Left lung (tissue), 4 donors: ENCODE measurements at regions not wholly inside any gene's neighbourhood (a gene's known extent, or its start where the extent isn't known, plus 50 kb on each side); places are given as distances from the start of the nearest gene placed in this dataset.
"Not testable (repeated sequence)": the region's sequence is repeated elsewhere in the genome, so short reads cannot be mapped to it uniquely, and the experiment has no call there.

Experiments used
- ATAC-seq: fragments of 200-7000 bp; cut with Tn5 transposase; one replicate; pipeline ENCODE4 v1.9.1; 2020; ENCODE audit warnings: moderate library complexity
- DNase-seq, 4 donors: peaks; one replicate each; pipeline ENCODE4 v3.0.0-alpha.2; 2013 to 2020
- H3K27ac ChIP-seq, 2 donors: fragments of 200-600 bp; sonication (generic) in 1 of 2; one replicate each; pipeline versions ENCODE4 v1.5.0 to v1.8.0; 2020 to 2021
- H3K27me3 ChIP-seq, 2 donors: fragments of 200-600 bp; sonication (generic) in 1 of 2; one replicate each; pipeline versions ENCODE4 v1.5.0 to v1.8.0; 2020 to 2021
- H3K36me3 ChIP-seq, 2 donors: fragments of 200-600 bp; sonication (generic) in 1 of 2; one replicate each; pipeline versions ENCODE4 v1.5.0 to v1.8.0; 2020 to 2021
- H3K4me1 ChIP-seq, 2 donors: fragments of 200-600 bp; one replicate each; pipeline ENCODE4 v1.8.0; 2021
- H3K4me3 ChIP-seq, 2 donors: fragments of 200-600 bp; sonication (generic) in 1 of 2; one replicate each; pipeline versions ENCODE4 v1.5.0 to v1.8.0; 2020 to 2021; ENCODE audit warnings: mild to moderate bottlenecking in 1 of 2
- H3K9me3 ChIP-seq, 2 donors: fragments of 200-600 bp; sonication (generic) in 1 of 2; one replicate each; pipeline versions ENCODE4 v1.5.0 to v1.8.0; 2020 to 2021
- intact Hi-C, 2 donors: fragments of 100-400 bp; cut with DNase I; formaldehyde crosslinking; loops; one replicate each; pipeline versions ENCODE4 v1.11.2 to v1.14.2; 2022
- TF ChIP-seq, protein P1 (sequence below), 2 donors: fragments of 200-600 bp; sonication (generic) in 1 of 2; IDR thresholded peaks; one replicate each; pipeline versions ENCODE4 v1.5.0 to v1.8.0; 2021; ENCODE audit warnings: antibody characterized with exemption in 2 of 2
- donor health status: DM: no; HTN: yes; CAD: no.
- donor health status: DM: no; HTN: no; CAD: no.

GRCh38 chr2:97348265-97348664, 235.3 kb downstream of the ANKRD36 start:
- Histone ChIP-seq H3K4me3 (no peak overlapping the region), H3K9me3 (no peaks in the 10 kb centered on the region), H3K36me3 (no peaks in the 10 kb centered on the region), H3K4me1 (no peaks in the 10 kb centered on the region), H3K27me3 (peaks cover 0 to 1% of the 10 kb centered on the region in 2 donors), H3K27ac (no peak overlapping the region)
- intact Hi-C loops, result no loop called here
- no peak for ATAC-seq
- TF ChIP-seq, protein P1, sequence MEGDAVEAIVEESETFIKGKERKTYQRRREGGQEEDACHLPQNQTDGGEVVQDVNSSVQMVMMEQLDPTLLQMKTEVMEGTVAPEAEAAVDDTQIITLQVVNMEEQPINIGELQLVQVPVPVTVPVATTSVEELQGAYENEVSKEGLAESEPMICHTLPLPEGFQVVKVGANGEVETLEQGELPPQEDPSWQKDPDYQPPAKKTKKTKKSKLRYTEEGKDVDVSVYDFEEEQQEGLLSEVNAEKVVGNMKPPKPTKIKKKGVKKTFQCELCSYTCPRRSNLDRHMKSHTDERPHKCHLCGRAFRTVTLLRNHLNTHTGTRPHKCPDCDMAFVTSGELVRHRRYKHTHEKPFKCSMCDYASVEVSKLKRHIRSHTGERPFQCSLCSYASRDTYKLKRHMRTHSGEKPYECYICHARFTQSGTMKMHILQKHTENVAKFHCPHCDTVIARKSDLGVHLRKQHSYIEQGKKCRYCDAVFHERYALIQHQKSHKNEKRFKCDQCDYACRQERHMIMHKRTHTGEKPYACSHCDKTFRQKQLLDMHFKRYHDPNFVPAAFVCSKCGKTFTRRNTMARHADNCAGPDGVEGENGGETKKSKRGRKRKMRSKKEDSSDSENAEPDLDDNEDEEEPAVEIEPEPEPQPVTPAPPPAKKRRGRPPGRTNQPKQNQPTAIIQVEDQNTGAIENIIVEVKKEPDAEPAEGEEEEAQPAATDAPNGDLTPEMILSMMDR (IDR thresholded peaks at IDR 0.05), result no peak
- peak in 1 of 4 donors; percentile 29 for DNase-seq

- H3K9me3 ChIP-seq, H3K4me3 ChIP-seq, DNase-seq, intact Hi-C loops, ATAC-seq, H3K4me1 ChIP-seq, H3K27me3 ChIP-seq, H3K36me3 ChIP-seq, H3K27ac ChIP-seq: not testable (repeated sequence)
These were observed 232.0 kb downstream of the ANKRD36 start for GRCh38 chr2:97344937-97345336.

- H3K27ac ChIP-seq, H3K4me1 ChIP-seq, H3K27me3 ChIP-seq, H3K36me3 ChIP-seq, H3K4me3 ChIP-seq, intact Hi-C loops, H3K9me3 ChIP-seq, DNase-seq, ATAC-seq: not testable (repeated sequence)
These were observed 220.7 kb downstream of the ANKRD36 start for GRCh38 chr2:97333674-97334073.

DNA sequence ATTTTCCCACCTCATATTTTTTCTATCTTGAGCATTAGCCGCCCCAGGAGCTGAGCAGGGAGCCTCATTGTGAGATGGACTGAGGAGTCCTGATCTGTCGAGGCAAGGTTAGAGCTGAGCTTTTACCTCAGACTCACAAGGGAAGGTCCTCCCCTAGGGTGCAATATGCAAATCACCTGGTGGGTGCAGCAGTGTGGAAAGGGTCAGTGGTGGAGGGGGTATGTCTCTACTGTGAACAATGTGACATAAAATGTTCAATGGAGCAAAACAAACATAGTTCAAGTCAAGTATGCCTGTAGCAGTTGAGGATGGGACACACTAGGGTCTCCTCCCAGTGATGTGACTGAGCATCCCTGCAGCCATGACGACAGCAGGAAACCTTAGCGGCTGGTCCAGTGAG, 219.2 kb downstream of the ANKRD36 start:
- H3K27ac ChIP-seq, intact Hi-C loops, H3K4me1 ChIP-seq, DNase-seq, H3K27me3 ChIP-seq, H3K9me3 ChIP-seq, ATAC-seq, H3K4me3 ChIP-seq, H3K36me3 ChIP-seq: not testable (repeated sequence)

GRCh38 chr2:97321936-97322713, 209.2 kb downstream of the ANKRD36 start:
- H3K4me3 ChIP-seq, H3K4me1 ChIP-seq, DNase-seq, H3K27me3 ChIP-seq, H3K36me3 ChIP-seq, ATAC-seq, H3K27ac ChIP-seq, intact Hi-C loops, H3K9me3 ChIP-seq: not testable (repeated sequence)

- H3K4me3 ChIP-seq, H3K27me3 ChIP-seq, ATAC-seq, intact Hi-C loops, H3K36me3 ChIP-seq, H3K4me1 ChIP-seq, H3K27ac ChIP-seq, H3K9me3 ChIP-seq: not testable (repeated sequence)
- peak in 1 of 4 donors; percentile 0 for DNase-seq
These were observed 202.4 kb downstream of the ANKRD36 start for GRCh38 chr2:97315358-97315757.

DNA sequence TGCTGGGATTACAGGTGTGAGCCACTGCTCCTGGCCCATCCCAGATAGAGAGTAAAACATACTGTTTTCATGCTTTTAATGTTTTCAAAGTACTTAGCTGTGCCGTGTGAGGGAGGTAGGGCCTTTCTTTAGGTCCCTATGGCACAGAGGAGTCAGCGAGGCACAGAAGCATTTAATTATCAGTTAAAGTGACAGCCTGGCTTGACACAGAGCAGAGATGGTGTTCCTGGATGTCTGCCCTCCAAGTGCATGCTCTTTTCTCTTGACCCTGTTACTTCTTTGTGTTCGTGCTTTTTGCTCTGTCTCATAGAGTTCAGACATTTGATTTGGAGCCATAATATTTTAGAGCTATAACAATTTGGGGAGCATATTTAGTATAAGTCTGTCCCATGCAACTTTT, 199.5 kb downstream of the ANKRD36 start:
- H3K27me3 ChIP-seq, H3K36me3 ChIP-seq, intact Hi-C loops, ATAC-seq, H3K9me3 ChIP-seq, H3K27ac ChIP-seq, H3K4me3 ChIP-seq, DNase-seq, H3K4me1 ChIP-seq: not testable (repeated sequence)

DNA sequence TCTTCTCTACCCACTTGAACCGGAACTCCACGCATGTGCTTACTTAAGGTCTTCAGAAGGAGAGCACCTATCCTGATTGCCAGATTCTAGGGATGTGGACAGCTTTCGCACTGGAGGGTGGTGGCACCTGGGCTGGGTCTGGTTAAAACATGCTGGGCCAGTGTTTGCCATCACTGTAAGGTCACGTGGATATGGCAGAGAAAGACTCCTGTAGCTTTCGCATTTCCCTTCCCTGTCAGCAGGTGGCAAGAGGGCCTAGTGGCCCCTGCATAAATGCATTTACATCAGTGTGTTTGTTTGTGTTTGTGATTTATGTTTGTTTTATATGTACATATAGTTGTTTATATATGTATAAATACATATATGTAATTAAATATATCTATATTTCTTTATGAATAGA, 192.5 kb downstream of the ANKRD36 start:
- H3K36me3 ChIP-seq, intact Hi-C loops, H3K4me3 ChIP-seq, ATAC-seq, DNase-seq, H3K27ac ChIP-seq, H3K4me1 ChIP-seq, H3K9me3 ChIP-seq, H3K27me3 ChIP-seq: not testable (repeated sequence)

DNA sequence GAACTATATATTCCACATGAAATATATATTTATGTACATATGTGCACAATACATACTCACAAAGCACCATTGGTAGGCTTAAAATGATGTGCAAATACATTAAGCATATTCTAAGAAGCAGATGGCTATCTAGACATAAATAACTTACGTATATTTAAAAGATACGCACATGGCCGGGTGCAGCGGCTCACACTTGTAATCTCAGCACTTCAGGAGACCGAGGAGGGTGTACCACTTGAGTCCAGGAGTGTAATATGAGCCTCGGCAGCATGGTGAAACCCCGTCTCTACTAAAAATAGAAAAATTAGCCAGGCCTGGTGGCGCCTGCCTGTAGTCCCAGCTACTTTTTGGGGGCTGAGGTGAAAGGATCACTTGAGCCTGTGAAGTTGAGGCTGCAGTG, 189.9 kb downstream of the ANKRD36 start:
- H3K4me3 ChIP-seq, H3K36me3 ChIP-seq, intact Hi-C loops, H3K9me3 ChIP-seq, H3K4me1 ChIP-seq, H3K27me3 ChIP-seq, DNase-seq, H3K27ac ChIP-seq: not testable (repeated sequence)
- peak; percentile 76 for ATAC-seq

DNA sequence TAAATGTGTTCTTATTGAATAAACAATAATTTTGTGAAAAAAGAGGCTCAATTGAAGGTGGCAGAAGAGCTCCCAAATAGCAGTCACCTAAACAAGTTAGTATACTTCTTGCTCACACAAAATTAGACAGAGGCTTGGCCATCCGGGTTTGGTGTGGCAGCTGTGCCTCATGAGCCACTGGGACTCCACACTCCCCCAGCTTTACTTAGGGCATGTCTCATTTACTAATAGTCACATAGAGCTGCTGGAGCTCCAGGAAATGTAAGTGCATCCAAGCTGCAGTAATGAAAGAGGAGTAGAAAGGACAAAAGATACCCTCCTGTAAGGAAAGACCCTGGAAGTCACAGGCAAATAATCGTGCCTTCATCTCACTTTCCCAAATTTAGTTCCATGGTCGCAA, 188.8 kb downstream of the ANKRD36 start:
- H3K27me3 ChIP-seq, H3K4me3 ChIP-seq, H3K9me3 ChIP-seq, intact Hi-C loops, H3K4me1 ChIP-seq, ATAC-seq, H3K36me3 ChIP-seq, H3K27ac ChIP-seq, DNase-seq: not testable (repeated sequence)
